Bronchial epithelial cell (primary cell): ENCODE measurements at regions not wholly inside any gene's neighbourhood (a gene's known extent, or its start where the extent isn't known, plus 50 kb on each side); places are given as distances from the start of the nearest gene placed in this dataset.
"Not testable (repeated sequence)": the region's sequence is repeated elsewhere in the genome, so short reads cannot be mapped to it uniquely, and the experiment has no call there.

Experiments
- DNase-seq: peaks from one replicate; pipeline ENCODE4 v3.0.0-alpha.2; 2010; ENCODE audit warnings: low read depth
- FAIRE-seq: peaks from 2 replicates; lab custom pipeline; 2011; peaks lifted over from hg19 to GRCh38; lab: Jason Lieb, UNC
- H3K27me3 ChIP-seq: 2 replicates; pipeline ENCODE4 v1.5.1; 2011; ENCODE audit warnings: low read length; ENCODE audit not compliant: control insufficient read depth, insufficient read depth
- H3K36me3 ChIP-seq: 2 replicates; pipeline ENCODE4 v1.5.1; 2011; ENCODE audit warnings: low read length; ENCODE audit not compliant: control insufficient read depth, insufficient read depth
- H3K4me3 ChIP-seq: 2 replicates; pipeline ENCODE4 v1.5.1; 2011; ENCODE audit warnings: mild to moderate bottlenecking, low read depth, low read length, control low read depth
- CTCF ChIP-seq: IDR thresholded peaks from 2 replicates; pipeline ENCODE4 v1.5.1; 2011; ENCODE audit warnings: mild to moderate bottlenecking, moderate library complexity, low read length, control low read depth, inconsistent platforms; ENCODE audit not compliant: insufficient read depth, severe bottlenecking

GRCh38 chr1:213417225-213417820 is 366.3 kb downstream of the RPS6KC1 start:
- DNase-seq (no peak), FAIRE-seq (no peak)
- Histone ChIP-seq H3K4me3 (no peak overlapping the region), H3K36me3 (no peaks in the 10 kb centered on the region), H3K27me3 (no peaks in the 10 kb centered on the region)
- TF ChIP-seq CTCF: no peak

DNA sequence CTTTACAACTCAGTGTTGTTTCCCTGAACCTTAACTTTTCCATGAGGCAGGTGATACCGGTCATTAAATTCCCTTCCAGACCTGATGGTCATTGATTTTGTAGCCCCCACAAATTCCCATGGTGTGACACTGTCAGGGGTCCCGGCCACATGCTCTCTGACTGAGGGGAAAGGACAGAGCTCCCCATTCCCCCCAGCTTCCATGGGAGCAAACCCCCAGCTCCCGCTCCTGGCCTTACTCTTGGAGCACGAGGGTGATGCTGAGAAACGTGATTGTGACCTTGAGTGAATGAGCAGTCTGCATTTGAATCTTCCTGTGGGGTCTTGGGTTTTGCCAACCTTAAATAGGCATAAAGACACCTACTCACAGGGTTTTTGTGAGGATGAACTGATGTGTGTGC is 366.8 kb downstream of the RPS6KC1 start:
- FAIRE-seq (no peak), DNase-seq (no peak)
- Histone ChIP-seq H3K4me3 (no peak overlapping the region), H3K36me3 (no peaks in the 10 kb centered on the region), H3K27me3 (no peaks in the 10 kb centered on the region)
- no peak for TF ChIP-seq CTCF

GRCh38 chr1:213418268-213419071 is 367.4 kb downstream of the RPS6KC1 start:
- DNase-seq (no peak), FAIRE-seq (no peak)
- no peak overlapping the region for H3K4me3 ChIP-seq
- no peaks in the 10 kb centered on the region for H3K27me3 ChIP-seq
- no peaks in the 10 kb centered on the region for H3K36me3 ChIP-seq
- no peak for TF ChIP-seq CTCF

- FAIRE-seq (no peak), DNase-seq (no peak)
- no peak for TF ChIP-seq CTCF
- H3K36me3 ChIP-seq: no peaks in the 10 kb centered on the region
- no peaks in the 10 kb centered on the region for H3K27me3 ChIP-seq
- no peak overlapping the region for H3K4me3 ChIP-seq
These were observed 368.5 kb downstream of the RPS6KC1 start for GRCh38 chr1:213419401-213420030.

DNA sequence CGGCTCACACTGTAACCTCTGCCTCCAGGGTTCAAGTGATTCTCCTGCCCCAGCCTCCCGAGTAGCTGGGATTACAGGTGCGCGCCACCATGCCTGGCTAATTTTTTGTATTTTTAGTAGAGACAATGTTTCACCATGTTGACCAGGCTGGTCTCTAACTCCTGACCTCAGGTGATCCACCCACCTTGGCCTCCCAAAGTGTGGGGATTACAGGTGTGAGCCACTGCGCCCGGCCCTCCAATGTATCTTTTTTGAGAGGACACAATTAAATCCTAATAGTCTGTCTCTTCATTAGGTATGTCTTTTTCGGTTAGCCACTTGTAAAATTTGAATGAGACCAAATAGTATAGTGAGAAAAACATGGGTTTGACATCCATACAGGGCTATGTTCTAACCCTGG is 370.1 kb downstream of the RPS6KC1 start:
- not testable (repeated sequence) for FAIRE-seq, DNase-seq, H3K4me3 ChIP-seq, H3K36me3 ChIP-seq, H3K27me3 ChIP-seq

DNA sequence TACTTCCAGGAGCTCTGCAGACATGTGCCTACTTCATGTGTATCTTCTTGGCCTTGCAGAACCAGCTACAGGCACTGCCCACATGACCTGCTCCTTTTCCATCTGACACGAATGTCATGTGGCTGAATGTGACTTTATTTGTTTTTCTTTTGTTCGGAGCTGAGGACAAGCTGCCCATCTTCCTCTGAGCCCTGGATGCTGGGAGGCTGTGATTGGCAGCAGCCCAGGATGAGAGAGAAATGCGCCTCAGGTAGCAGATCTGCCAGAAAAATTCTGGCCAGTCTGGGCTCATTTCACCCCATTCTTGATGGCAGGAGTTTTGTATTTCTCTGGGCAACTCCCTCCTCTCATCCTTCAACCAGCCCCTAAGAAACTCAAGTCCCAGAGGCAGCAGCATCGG is 372.0 kb downstream of the RPS6KC1 start:
- Histone ChIP-seq H3K27me3 (no peaks in the 10 kb centered on the region), H3K36me3 (no peaks in the 10 kb centered on the region), H3K4me3 (no peak overlapping the region)
- DNase-seq: no peak
- no peak for FAIRE-seq
- TF ChIP-seq CTCF: no peak
